HepG2 (cell line): ENCODE measurements at regions not wholly inside any gene's neighbourhood (a gene's known extent, or its start where the extent isn't known, plus 50 kb on each side); places are given as distances from the start of the nearest gene placed in this dataset.

Source experiments
- ATAC-seq: fragments of 200-7000 bp; cut with Tn5 transposase; 3 replicates; pipeline ENCODE4 v1.9.1; 2020; ENCODE audit warnings: mild to moderate bottlenecking, moderate library complexity
- BruUV-seq: library from RNA; stranded (reverse); fragments of 400-500 nt; replicated peaks from 2 replicates; lab custom pipeline; 2021; lab: Mats Ljungman, UMichigan
- CTCF ChIA-PET: fragments of 300-600 bp; formaldehyde crosslinking; extraction: SDS; loops from one replicate; lab custom pipeline; 2021; ENCODE audit warnings: low total read pairs, inconsistent platforms, low intra/inter-chr PET ratio; lab: Yijun Ruan, JAX
- POLR2A ChIA-PET: fragments of 350-600 bp; sonication (Branson Sonifier 250); formaldehyde crosslinking; loops from one replicate; lab custom pipeline; 2020; ENCODE audit warnings: antibody characterized with exemption, inconsistent platforms; lab: Yijun Ruan, JAX
- DNase-seq: peaks from one replicate; pipeline ENCODE4 v3.0.0-alpha.2; 2015; ENCODE audit warnings: low spot score
- FAIRE-seq: peaks from 3 replicates; lab custom pipeline; 2011; peaks lifted over from hg19 to GRCh38; lab: Jason Lieb, UNC
- H2AFZ ChIP-seq: one replicate; pipeline ENCODE4 v1.6.1; 2011; ENCODE audit warnings: low read length, inconsistent platforms
- H3K27ac ChIP-seq: fragments of 300-600 bp; 3 replicates; pipeline ENCODE4 v1.8.0; 2011; ENCODE audit warnings: mixed run types, mild to moderate bottlenecking, mixed read lengths, low read length, inconsistent platforms; ENCODE audit not compliant: insufficient read depth; ENCODE audit errors: extremely low read length
- H3K27me3 ChIP-seq, 2 experiments: fragments of 200-600 bp in 1 of 2; 2 replicates in 1 of 2; 3 replicates in 1 of 2; pipeline versions ENCODE4 v1.6.0 to v1.8.0; 2011; ENCODE audit warnings: low read length in 2 of 2, mild to moderate bottlenecking in 2 of 2, moderate library complexity in 2 of 2, inconsistent platforms in 1 of 2; ENCODE audit not compliant: insufficient read depth in 2 of 2, control insufficient read depth in 1 of 2
- H3K36me3 ChIP-seq, 2 experiments: fragments of 200-600 bp in 1 of 2; replicated peaks in 1 of 2; 2 replicates in 1 of 2; 3 replicates in 1 of 2; pipeline versions ENCODE4 v1.5.1 to v1.8.0; 2011; ENCODE audit warnings: low read length in 2 of 2, inconsistent platforms in 1 of 2; ENCODE audit not compliant: insufficient read depth in 2 of 2, control insufficient read depth in 1 of 2
- H3K4me1 ChIP-seq: 2 replicates; pipeline ENCODE4 v1.5.1; 2012; ENCODE audit warnings: low read length, inconsistent platforms; ENCODE audit not compliant: insufficient read depth
- H3K4me2 ChIP-seq: 2 replicates; pipeline ENCODE4 v1.6.0; 2011; ENCODE audit warnings: low read depth, low read length, inconsistent platforms
- H3K4me3 ChIP-seq, 3 experiments: fragments of 200-600 bp in 1 of 3; sonication (generic), shearing (Covaris generic) in 1 of 3; replicated peaks in 1 of 3; 2 replicates each; pipeline ENCODE4 v1.5.1; 2011 to 2016; ENCODE audit warnings: low read length in 3 of 3, inconsistent platforms in 2 of 3, low read depth in 2 of 3, mild to moderate bottlenecking in 2 of 3, control low read depth in 1 of 3, mixed read lengths in 1 of 3; ENCODE audit not compliant: insufficient read depth in 1 of 3
- H3K79me2 ChIP-seq: one replicate; pipeline ENCODE4 v1.6.1; 2011; ENCODE audit warnings: low read length, inconsistent platforms; ENCODE audit not compliant: insufficient read depth
- H3K9ac ChIP-seq: 2 replicates; pipeline ENCODE4 v1.6.0; 2011; ENCODE audit warnings: mild to moderate bottlenecking, low read depth, low read length, inconsistent platforms; ENCODE audit not compliant: insufficient read depth
- H3K9me3 ChIP-seq: 2 replicates; pipeline ENCODE4 v1.5.1; 2012; ENCODE audit warnings: mild to moderate bottlenecking, low read length
- H4K20me1 ChIP-seq: 2 replicates; pipeline ENCODE4 v1.6.0; 2011; ENCODE audit warnings: inconsistent platforms, mild to moderate bottlenecking, low read length, moderate library complexity; ENCODE audit not compliant: insufficient read depth
- CAMTA2 ChIP-seq: sonication (generic); formaldehyde crosslinking; IDR thresholded peaks from 2 replicates; pipeline ENCODE4 v1.4.0; 2020; ENCODE audit warnings: mild to moderate bottlenecking, missing genetic modification reagents, borderline replicate concordance
- CREBL2 ChIP-seq: sonication (generic); formaldehyde crosslinking; IDR thresholded peaks from 2 replicates; pipeline ENCODE4 v1.8.1; 2023; ENCODE audit warnings: missing genetic modification reagents, mild to moderate bottlenecking, borderline replicate concordance
- ETV5 ChIP-seq: IDR thresholded peaks from 2 replicates; pipeline ENCODE4 v1.6.1; 2018; ENCODE audit warnings: missing biosample characterization, missing genetic modification reagents, inconsistent platforms, borderline replicate concordance
- IKZF1 ChIP-seq: fragments of 450-650 bp; IDR thresholded peaks from 2 replicates; pipeline ENCODE4 v1.7.1; 2016
- PATZ1 ChIP-seq: sonication (generic); formaldehyde crosslinking; IDR thresholded peaks from 2 replicates; pipeline ENCODE4 v1.4.0; 2020; ENCODE audit warnings: missing genetic modification reagents
- RAD51 ChIP-seq: fragments of 450-650 bp; IDR thresholded peaks from 2 replicates; pipeline ENCODE4 v1.6.1; 2016; ENCODE audit warnings: borderline replicate concordance
- SP140L ChIP-seq: sonication (generic); formaldehyde crosslinking; IDR thresholded peaks from 2 replicates; pipeline ENCODE4 v1.4.0; 2020; ENCODE audit warnings: missing genetic modification reagents, borderline replicate concordance
- STAT5B ChIP-seq: sonication (generic); formaldehyde crosslinking; IDR thresholded peaks from 2 replicates; pipeline ENCODE4 v1.4.0; 2020; ENCODE audit warnings: missing genetic modification reagents
- TCF12 ChIP-seq, 2 experiments: fragments of 450-650 bp in 1 of 2; sonication (generic) in 1 of 2; formaldehyde crosslinking in 1 of 2; IDR thresholded peaks; 2 replicates each; pipeline versions ENCODE4 v1.6.1 to v1.8.0; 2017 to 2022; ENCODE audit warnings: antibody characterized with exemption in 1 of 2, mild to moderate bottlenecking in 1 of 2, missing genetic modification reagents in 1 of 2, moderate library complexity in 1 of 2
- TGIF2 ChIP-seq: IDR thresholded peaks from 2 replicates; pipeline ENCODE4 v1.6.1; 2016; ENCODE audit warnings: control low read depth, missing compliant biosample characterization
- ZFYVE20 ChIP-seq: sonication (generic); formaldehyde crosslinking; IDR thresholded peaks from 2 replicates; pipeline ENCODE4 v1.8.0; 2023; ENCODE audit warnings: low read depth, mild to moderate bottlenecking, moderate library complexity, missing genetic modification reagents, borderline replicate concordance
- ZNF253 ChIP-seq: sonication (generic); formaldehyde crosslinking; IDR thresholded peaks from 2 replicates; pipeline ENCODE4 v1.8.0; 2022; ENCODE audit warnings: mild to moderate bottlenecking, missing genetic modification reagents, borderline replicate concordance
- WGBS: methylation state at CpG from one replicate; pipeline ENCODE4 v1.1.6; 2017; ENCODE audit warnings: low lambda C conversion rate; 5-methylcytosine and 5-hydroxymethylcytosine counted together
- in situ Hi-C: cut with HindIII; loops from 2 replicates; pipeline ENCODE4 v1.10.0; 2017; ENCODE audit warnings: low pct_unique_long_range_greater_than_20kb; ENCODE audit not compliant: extremely low pct_ligation_motif_present
- intact Hi-C: fragments of 100-400 bp; cut with micrococcal nuclease; formaldehyde crosslinking; loops from one replicate; pipeline ENCODE4 v1.10.0; 2022; ENCODE audit not compliant: unreplicated experiment

- intact Hi-C loops (no loop called here), in situ Hi-C loops (no loop called here)
- DNase-seq (no peak), FAIRE-seq (no peak), ATAC-seq (no peak)
- WGBS: 59% methylated on average over 4 of the region's 4 CpGs
- H3K4me3 ChIP-seq: no peak overlapping the region
- no TSS peak for BruUV-seq
- no peaks in the 10 kb centered on the region for H3K36me3 ChIP-seq
- TF ChIP-seq PATZ1 (CRISPR knock-in tag) (no peak), ZFYVE20 (CRISPR knock-in tag) (no peak), TGIF2 (CRISPR knock-in tag) (no peak), CAMTA2 (CRISPR knock-in tag) (no peak), SP140L (CRISPR knock-in tag) (no peak), CREBL2 (CRISPR knock-in tag) (no peak), ETV5 (CRISPR knock-in tag) (no peak), RAD51 (no peak), IKZF1 (no peak), TCF12 (IDR thresholded peaks at IDR 0.05) (no peak), TCF12 (CRISPR knock-in tag; IDR thresholded peaks at IDR 0.05) (no peak), STAT5B (CRISPR knock-in tag) (no peak), ZNF253 (CRISPR knock-in tag) (no peak)
- H3K79me2 ChIP-seq: no peaks in the 10 kb centered on the region
- no peak overlapping the region for H3K4me2 ChIP-seq
- no peak overlapping the region for H2AFZ ChIP-seq
- no peak overlapping the region for H3K27ac ChIP-seq
- H3K27me3 ChIP-seq: peaks cover 1 to 20% of the 10 kb centered on the region in 2 experiments; a peak in 2 of 5 replicates
- CTCF ChIA-PET: no interaction called here
- no peaks in the 10 kb centered on the region for H3K9me3 ChIP-seq
- H4K20me1 ChIP-seq: no peaks in the 10 kb centered on the region
- H3K9ac ChIP-seq: no peak overlapping the region
- POLR2A ChIA-PET: no interaction called here
- no peaks in the 10 kb centered on the region for H3K4me1 ChIP-seq
These were observed 142.4 kb downstream of the HSD17B3 start for GRCh38 chr9:96159596-96159995.
